Uterus (tissue), 2 donors: ENCODE measurements at regions not wholly inside any gene's neighbourhood (a gene's known extent, or its start where the extent isn't known, plus 50 kb on each side); places are given as distances from the start of the nearest gene placed in this dataset.

Source experiments
- CTCF ChIP-seq, 4 experiments: fragments of 200-600 bp in 2 of 4; fragments of 450-650 bp in 2 of 4; sonication (generic) in 2 of 4; IDR thresholded peaks; one replicate each; pipeline ENCODE4 v1.5.1; 2016 to 2019; ENCODE audit warnings: antibody characterized with exemption in 4 of 4, mild to moderate bottlenecking in 2 of 4, moderate library complexity in 1 of 4
- POLR2A ChIP-seq, 2 donors: fragments of 450-650 bp; IDR thresholded peaks; one replicate each; pipeline ENCODE4 v1.6.1; 2016; ENCODE audit warnings: antibody characterized with exemption in 2 of 2, mild to moderate bottlenecking in 1 of 2, moderate library complexity in 1 of 2

- TF ChIP-seq POLR2A (IDR thresholded peaks at IDR 0.05) (no peak), CTCF (IDR thresholded peaks at IDR 0.05) (no peak)
Observed at GRCh38 chr20:24305371-24305770, 164.1 kb upstream of the SYNDIG1 start.
